Liver (tissue), 8 donors: ENCODE measurements at regions not wholly inside any gene's neighbourhood (a gene's known extent, or its start where the extent isn't known, plus 50 kb on each side); places are given as distances from the start of the nearest gene placed in this dataset.

ENCODE experiments used
- DNase-seq: peaks from one replicate; pipeline ENCODE4 v3.0.0-alpha.2; 2017; ENCODE audit warnings: low spot score
- H3K27ac ChIP-seq, 2 donors: one replicate each; pipeline ENCODE4 v1.7.0; 2013; ENCODE audit warnings: inconsistent platforms in 2 of 2, low read length in 2 of 2, control low read depth in 1 of 2, low read depth in 1 of 2, mild to moderate bottlenecking in 1 of 2
- H3K27me3 ChIP-seq, 4 donors: one replicate each; pipeline versions ENCODE4 v1.6.1 to v1.7.0; 2013; ENCODE audit warnings: low read length in 3 of 4, inconsistent platforms in 1 of 4, mild to moderate bottlenecking in 1 of 4, moderate library complexity in 1 of 4; ENCODE audit not compliant: control insufficient read depth in 4 of 4, insufficient read depth in 4 of 4
- H3K36me3 ChIP-seq, 4 donors: one replicate each; pipeline versions ENCODE4 v1.6.1 to v1.7.0; 2013; ENCODE audit warnings: low read length in 3 of 4, mild to moderate bottlenecking in 3 of 4, low read depth in 1 of 4, moderate library complexity in 1 of 4; ENCODE audit not compliant: control insufficient read depth in 4 of 4, insufficient read depth in 3 of 4
- H3K4me1 ChIP-seq, 4 donors: one replicate each; pipeline versions ENCODE4 v1.6.1 to v1.7.0; 2013; ENCODE audit warnings: low read length in 3 of 4, mild to moderate bottlenecking in 3 of 4, moderate library complexity in 1 of 4; ENCODE audit not compliant: control insufficient read depth in 4 of 4, insufficient read depth in 4 of 4
- H3K4me3 ChIP-seq, 3 donors: one replicate each; pipeline versions ENCODE4 v1.6.1 to v1.7.0; 2013; ENCODE audit warnings: low read length in 3 of 3, control low read depth in 1 of 3, low read depth in 1 of 3, mild to moderate bottlenecking in 1 of 3
- H3K9ac ChIP-seq, 2 donors: one replicate each; pipeline ENCODE4 v1.7.0; 2013; ENCODE audit warnings: low read length in 2 of 2, mild to moderate bottlenecking in 2 of 2, moderate library complexity in 2 of 2, control low read depth in 1 of 2, low read depth in 1 of 2
- H3K9me3 ChIP-seq, 4 donors: one replicate each; pipeline versions ENCODE4 v1.6.1 to v1.7.0; 2013; ENCODE audit warnings: low read length in 3 of 4; ENCODE audit not compliant: control insufficient read depth in 4 of 4
- ATF3 ChIP-seq: IDR thresholded peaks from 2 replicates; pipeline ENCODE4 v1.6.1; 2016; ENCODE audit warnings: antibody characterized with exemption
- CTCF ChIP-seq: fragments of 150-350 bp; IDR thresholded peaks from 2 replicates; pipeline ENCODE4 v1.5.1; 2017; ENCODE audit warnings: improper control_type of control experiment, low read depth, low read length; ENCODE audit not compliant: missing input control
- FOXA1 ChIP-seq: IDR thresholded peaks from 2 replicates; pipeline ENCODE4 v1.6.1; 2016; ENCODE audit warnings: antibody characterized with exemption
- FOXA2 ChIP-seq: IDR thresholded peaks from 2 replicates; pipeline ENCODE4 v1.6.1; 2016; ENCODE audit warnings: antibody characterized with exemption
- GABPA ChIP-seq, 2 donors: IDR thresholded peaks in 1 of 2; conservative IDR thresholded peaks in 1 of 2; 2 replicates each; pipeline ENCODE4 v1.6.1; 2016; ENCODE audit warnings: antibody characterized with exemption in 2 of 2, mild to moderate bottlenecking in 1 of 2, moderate library complexity in 1 of 2
- HNF4A ChIP-seq, 2 donors: conservative IDR thresholded peaks; 2 replicates each; pipeline ENCODE4 v1.6.1; 2016; ENCODE audit warnings: antibody characterized with exemption in 2 of 2, mild to moderate bottlenecking in 2 of 2
- HNF4G ChIP-seq: IDR thresholded peaks from 2 replicates; pipeline ENCODE4 v1.6.1; 2016; ENCODE audit warnings: antibody characterized with exemption
- JUND ChIP-seq, 2 donors: IDR thresholded peaks; 2 replicates each; pipeline ENCODE4 v1.6.1; 2016; ENCODE audit warnings: antibody characterized with exemption in 2 of 2
- MAX ChIP-seq: IDR thresholded peaks from 2 replicates; pipeline ENCODE4 v1.6.1; 2016; ENCODE audit warnings: antibody characterized with exemption
- RAD21 ChIP-seq, 2 donors: IDR thresholded peaks; 2 replicates each; pipeline ENCODE4 v1.6.1; 2016; ENCODE audit warnings: antibody characterized with exemption in 2 of 2, mild to moderate bottlenecking in 2 of 2
- REST ChIP-seq: IDR thresholded peaks from 2 replicates; pipeline ENCODE4 v1.6.1; 2016; ENCODE audit warnings: antibody characterized with exemption, mild to moderate bottlenecking
- SP1 ChIP-seq: IDR thresholded peaks from 2 replicates; pipeline ENCODE4 v1.6.1; 2018; ENCODE audit warnings: antibody characterized with exemption, mild to moderate bottlenecking
- TAF1 ChIP-seq: conservative IDR thresholded peaks from 2 replicates; pipeline ENCODE4 v1.6.1; 2016; ENCODE audit warnings: antibody characterized with exemption, mild to moderate bottlenecking
- ZBTB33 ChIP-seq: IDR thresholded peaks from 2 replicates; pipeline ENCODE4 v1.6.1; 2016; ENCODE audit warnings: antibody characterized with exemption
- WGBS: extraction: QIAGEN DNeasy Blood & Tissue Kit; methylation state at CpG from one replicate; pipeline ENCODE4 v1.1.7; 2013; 5-methylcytosine and 5-hydroxymethylcytosine counted together
- donor health status: healthy.
- donor health status: healthy.
- donor health status: healthy.
- donor health status: healthy.
- donor health status: healthy.

GRCh38 chr13:73708393-73708985 lies 425.7 kb downstream of the KLF12 start:
- Histone ChIP-seq H3K4me3 (no peak overlapping the region), H3K9ac (no peak overlapping the region), H3K4me1 (no peaks in the 10 kb centered on the region), H3K36me3 (peaks cover 0 to 16% (median 9%) of the 10 kb centered on the region in 4 donors), H3K9me3 (no peaks in the 10 kb centered on the region), H3K27ac (no peak overlapping the region), H3K27me3 (no peaks in the 10 kb centered on the region)
- TF ChIP-seq MAX (no peak), CTCF (peak; percentile 69), RAD21 (IDR thresholded peaks at IDR 0.05) (peak; percentile 89 to 93)
- no peak for DNase-seq
- WGBS: 46% methylated on average over 1 of the region's 1 CpG

- Histone ChIP-seq H3K27ac (no peak overlapping the region), H3K36me3 (peaks cover 0 to 8% (median 0%) of the 10 kb centered on the region in 4 donors), H3K9me3 (no peaks in the 10 kb centered on the region), H3K27me3 (no peaks in the 10 kb centered on the region), H3K4me3 (no peak overlapping the region), H3K4me1 (no peaks in the 10 kb centered on the region), H3K9ac (no peak overlapping the region)
- TF ChIP-seq HNF4G (no peak), GABPA (IDR thresholded peaks at IDR 0.05 in 1 of 2, conservative IDR thresholded peaks at IDR 0.05 in 1 of 2) (no peak), MAX (no peak), HNF4A (conservative IDR thresholded peaks at IDR 0.05) (no peak), ZBTB33 (no peak), REST (no peak), FOXA2 (no peak), JUND (IDR thresholded peaks at IDR 0.05) (no peak), RAD21 (IDR thresholded peaks at IDR 0.05) (no peak), TAF1 (no peak), SP1 (no peak), ATF3 (no peak), FOXA1 (no peak)
- 94% methylated on average over 5 of the region's 5 CpGs for WGBS
- no peak for DNase-seq
Measured at GRCh38 chr13:73704587-73704986, 429.6 kb downstream of the KLF12 start.
